H1 (cell line): ENCODE measurements at regions not wholly inside any gene's neighbourhood (a gene's known extent, or its start where the extent isn't known, plus 50 kb on each side); places are given as distances from the start of the nearest gene placed in this dataset.
"Not testable (repeated sequence)": the region's sequence is repeated elsewhere in the genome, so short reads cannot be mapped to it uniquely, and the experiment has no call there.

Experiments
- CTCF ChIA-PET: fragments of 300-600 bp; sonication (Branson Sonifier 250); formaldehyde crosslinking; loops from one replicate; lab custom pipeline; 2021; ENCODE audit not compliant: partially characterized antibody; lab: Charles Lee
- POLR2A ChIA-PET: fragments of 300-600 bp; sonication (Branson Sonifier 250); formaldehyde crosslinking; loops from one replicate; lab custom pipeline; 2021; ENCODE audit warnings: inconsistent platforms; ENCODE audit not compliant: partially characterized antibody; lab: Charles Lee
- DNase-seq, 2 experiments: peaks; one replicate each; pipeline versions ENCODE4 v3.0.0 to v3.0.0-alpha.2; 2010 to 2022; ENCODE audit warnings: low spot score in 2 of 2, low read depth in 1 of 2, mixed read lengths in 1 of 2
- FAIRE-seq: peaks from 2 replicates; lab custom pipeline; 2011; peaks lifted over from hg19 to GRCh38; lab: Jason Lieb, UNC
- H2AFZ ChIP-seq: 2 replicates; pipeline ENCODE4 v1.8.1; 2012; ENCODE audit warnings: low read length, inconsistent platforms
- H2AK5ac ChIP-seq: 2 replicates; pipeline ENCODE4 v1.6.1; 2013; ENCODE audit warnings: low read depth, low read length
- H2BK120ac ChIP-seq: replicated peaks from 2 replicates; pipeline ENCODE3; 2013; ENCODE audit warnings: low read depth, low read length, inconsistent platforms
- H2BK12ac ChIP-seq: 2 replicates; pipeline ENCODE4 v1.6.1; 2013; ENCODE audit warnings: low read depth, low read length
- H2BK15ac ChIP-seq: 2 replicates; pipeline ENCODE4 v1.6.1; 2013; ENCODE audit warnings: low read length
- H2BK20ac ChIP-seq: 2 replicates; pipeline ENCODE4 v1.6.1; 2013; ENCODE audit warnings: low read length
- H2BK5ac ChIP-seq: 2 replicates; pipeline ENCODE4 v1.6.1; 2013; ENCODE audit warnings: low read depth, low read length
- H3K14ac ChIP-seq: 2 replicates; pipeline ENCODE4 v1.6.1; 2013; ENCODE audit warnings: inconsistent platforms; ENCODE audit not compliant: insufficient read length
- H3K18ac ChIP-seq: 2 replicates; pipeline ENCODE4 v1.6.1; 2013; ENCODE audit warnings: low read length; ENCODE audit errors: extremely low read depth
- H3K23ac ChIP-seq: 2 replicates; pipeline ENCODE4 v1.6.1; 2013; ENCODE audit warnings: inconsistent platforms; ENCODE audit not compliant: insufficient read length
- H3K23me2 ChIP-seq: 2 replicates; pipeline ENCODE4 v1.6.1; 2013; ENCODE audit warnings: low read depth, low read length
- H3K27ac ChIP-seq: 2 replicates; pipeline ENCODE4 v1.6.1; 2011; ENCODE audit warnings: low read depth, low read length, inconsistent platforms
- H3K27me3 ChIP-seq, 4 experiments: replicated peaks in 1 of 4; 1 replicate in 1 of 4; 2 replicates in 3 of 4; pipeline versions ENCODE4 v1.6.1 to v1.8.1; 2011 to 2013; ENCODE audit warnings: low read length in 3 of 4, mild to moderate bottlenecking in 3 of 4, inconsistent platforms in 2 of 4, mixed read lengths in 2 of 4, moderate library complexity in 1 of 4; ENCODE audit not compliant: control insufficient read depth in 3 of 4, insufficient read depth in 3 of 4; ENCODE audit errors: extremely low read depth in 1 of 4
- H3K36me3 ChIP-seq, 4 experiments: 2 replicates each; pipeline versions ENCODE4 v1.6.1 to v1.8.1; 2011 to 2013; ENCODE audit warnings: mild to moderate bottlenecking in 4 of 4, low read length in 3 of 4, moderate library complexity in 2 of 4, control low read depth in 1 of 4, inconsistent platforms in 1 of 4; ENCODE audit not compliant: insufficient read depth in 4 of 4, control insufficient read depth in 2 of 4
- H3K4ac ChIP-seq: replicated peaks from 2 replicates; pipeline ENCODE3; 2013; ENCODE audit warnings: low read length, low read depth, mixed read lengths, inconsistent platforms; ENCODE audit not compliant: insufficient read length
- H3K4me1 ChIP-seq, 4 experiments: replicated peaks in 1 of 4; 1 replicate in 1 of 4; 2 replicates in 3 of 4; pipeline versions ENCODE4 v1.6.1 to v1.8.1; 2011 to 2013; ENCODE audit warnings: low read length in 3 of 4, inconsistent platforms in 2 of 4, mixed read lengths in 1 of 4; ENCODE audit not compliant: insufficient read depth in 4 of 4, control insufficient read depth in 3 of 4
- H3K4me2 ChIP-seq, 2 experiments: 2 replicates each; pipeline versions ENCODE4 v1.6.1 to v1.8.1; 2011 to 2013; ENCODE audit warnings: low read depth in 2 of 2, low read length in 2 of 2, control low read depth in 1 of 2, inconsistent platforms in 1 of 2, mild to moderate bottlenecking in 1 of 2; ENCODE audit not compliant: insufficient read depth in 1 of 2
- H3K4me3 ChIP-seq, 4 experiments: fragments of 200-600, 300-600 bp in 1 of 4; sonication (generic), shearing (Covaris generic), sonication (Bioruptor Twin) in 1 of 4; 2 replicates each; pipeline versions ENCODE4 v1.5.1 to v1.8.1; 2011 to 2016; ENCODE audit warnings: low read length in 4 of 4, low read depth in 3 of 4, control low read depth in 2 of 4, inconsistent platforms in 2 of 4, mild to moderate bottlenecking in 2 of 4, mixed read lengths in 1 of 4, moderate library complexity in 1 of 4; ENCODE audit not compliant: insufficient read depth in 2 of 4; ENCODE audit errors: extremely low read depth in 1 of 4
- H3K56ac ChIP-seq: replicated peaks from 2 replicates; pipeline ENCODE3; 2013; ENCODE audit warnings: low read depth, mild to moderate bottlenecking, mixed read lengths, low read length, inconsistent platforms; ENCODE audit not compliant: insufficient read length
- H3K79me1 ChIP-seq: 2 replicates; pipeline ENCODE4 v1.6.1; 2013; ENCODE audit warnings: low read depth, low read length, control low read depth
- H3K79me2 ChIP-seq, 2 experiments: 2 replicates each; pipeline versions ENCODE4 v1.6.1 to v1.8.1; 2012 to 2013; ENCODE audit warnings: low read length in 2 of 2, mild to moderate bottlenecking in 2 of 2, inconsistent platforms in 1 of 2; ENCODE audit not compliant: insufficient read depth in 2 of 2, control insufficient read depth in 1 of 2
- H3K9ac ChIP-seq, 4 experiments: replicated peaks in 1 of 4; 1 replicate in 1 of 4; 2 replicates in 3 of 4; pipeline versions ENCODE4 v1.6.1 to v1.8.1; 2011 to 2013; ENCODE audit warnings: low read depth in 3 of 4, low read length in 3 of 4, control low read depth in 2 of 4, mild to moderate bottlenecking in 2 of 4, moderate library complexity in 2 of 4, inconsistent platforms in 1 of 4; ENCODE audit errors: extremely low read depth in 1 of 4
- H3K9me3 ChIP-seq, 2 experiments: 2 replicates each; pipeline versions ENCODE4 v1.6.1 to v1.8.1; 2012 to 2013; ENCODE audit warnings: mild to moderate bottlenecking in 2 of 2, moderate library complexity in 2 of 2, control low read depth in 1 of 2, inconsistent platforms in 1 of 2, low read depth in 1 of 2, low read length in 1 of 2, mixed read lengths in 1 of 2; ENCODE audit not compliant: insufficient read depth in 2 of 2
- H4K20me1 ChIP-seq, 2 experiments: replicated peaks in 1 of 2; 2 replicates each; pipeline versions ENCODE3 to v1.8.1; 2011 to 2013; ENCODE audit warnings: inconsistent platforms in 2 of 2, low read length in 2 of 2, mild to moderate bottlenecking in 1 of 2; ENCODE audit not compliant: insufficient read depth in 2 of 2, control insufficient read depth in 1 of 2
- H4K5ac ChIP-seq: 2 replicates; pipeline ENCODE4 v1.6.1; 2013; ENCODE audit warnings: low read length, low read depth, mixed read lengths, inconsistent platforms; ENCODE audit not compliant: insufficient read length
- H4K8ac ChIP-seq: 2 replicates; pipeline ENCODE4 v1.8.0; 2013; ENCODE audit warnings: mild to moderate bottlenecking, moderate library complexity, low read length, inconsistent platforms; ENCODE audit not compliant: insufficient read depth; ENCODE audit errors: extremely low read depth
- H4K91ac ChIP-seq: replicated peaks from 2 replicates; pipeline ENCODE3; 2013; ENCODE audit warnings: low read length, mixed read lengths, inconsistent platforms; ENCODE audit not compliant: insufficient read length
- WGBS, 2 experiments: shearing (Covaris generic) in 1 of 2; methylation state at CpG; one replicate each; pipeline versions ENCODE4 v1.1.6 to v1.1.7; 2013 to 2015; ENCODE audit warnings: low lambda C conversion rate in 2 of 2, mixed read lengths in 2 of 2, inconsistent platforms in 1 of 2, low coverage in 1 of 2, missing lambda C conversion rate in 1 of 2; ENCODE audit not compliant: insufficient replicate concordance in 2 of 2, insufficient coverage in 1 of 2, insufficient read length in 1 of 2; ENCODE audit errors: extremely low coverage in 1 of 2, missing lambda C conversion rate in 1 of 2; 5-methylcytosine and 5-hydroxymethylcytosine counted together

DNA sequence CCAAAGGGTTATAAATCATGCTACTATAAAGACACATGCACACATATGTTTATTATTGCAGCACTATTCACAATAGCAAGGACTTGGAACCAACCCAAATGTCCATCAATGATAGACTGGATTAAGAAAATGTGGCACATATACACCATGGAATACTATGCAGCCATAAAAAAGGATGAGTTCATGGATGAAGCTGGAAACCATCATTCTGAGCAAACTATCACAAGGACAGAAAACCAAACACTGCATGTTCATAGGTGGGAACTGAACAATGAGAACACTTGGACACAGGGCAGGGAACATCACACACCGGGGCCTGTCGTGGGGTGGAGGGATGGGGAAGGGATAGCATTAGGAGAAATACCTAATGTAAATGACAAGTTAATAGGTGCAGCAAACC, 322.1 kb downstream of the RPLP1 start:
- H3K27me3 ChIP-seq, result not testable (repeated sequence)

More for the DNA sequence above, 322.1 kb downstream of the RPLP1 start:
- H3K23me2 ChIP-seq, H3K36me3 ChIP-seq, H3K4ac ChIP-seq, H4K5ac ChIP-seq, H3K4me1 ChIP-seq, H2BK20ac ChIP-seq, H3K27ac ChIP-seq, H3K56ac ChIP-seq, H4K8ac ChIP-seq, H2BK15ac ChIP-seq, H3K4me2 ChIP-seq, H3K79me2 ChIP-seq, H2BK120ac ChIP-seq, H2AK5ac ChIP-seq, H3K23ac ChIP-seq, FAIRE-seq, H4K20me1 ChIP-seq, H3K14ac ChIP-seq, H3K9me3 ChIP-seq, H3K79me1 ChIP-seq, H4K91ac ChIP-seq, CTCF ChIA-PET, H2AFZ ChIP-seq, DNase-seq, POLR2A ChIA-PET, H2BK12ac ChIP-seq, H3K9ac ChIP-seq, H3K4me3 ChIP-seq, H2BK5ac ChIP-seq, H3K18ac ChIP-seq: not testable (repeated sequence)
- 97% methylated on average over 2 of the region's 2 CpGs; no CpG with 5 or more reads in 1 of the 2 experiments for WGBS, 2 experiments
